ENCODE measurements at regions not wholly inside any gene's neighbourhood (a gene's known extent, or its start where the extent isn't known, plus 50 kb on each side); places are given as distances from the start of the nearest gene placed in this dataset.
"Not testable (repeated sequence)": the region's sequence is repeated elsewhere in the genome, so short reads cannot be mapped to it uniquely, and the experiment has no call there.

GRCh38 chr7:116342125-116342524 lies 131.8 kb downstream of the TES start:
- FAIRE-seq, result no peak

- FAIRE-seq, result no peak
Measured at GRCh38 chr7:116347151-116347832, 137.0 kb downstream of the TES start.

GRCh38 chr7:116348346-116348745 lies 138.0 kb downstream of the TES start:
- no peak for FAIRE-seq

GRCh38 chr7:116351966-116352365 lies 141.6 kb downstream of the TES start:
- no peak for FAIRE-seq

- no peak for FAIRE-seq
Measured at GRCh38 chr7:116353647-116354046, 143.3 kb downstream of the TES start.

GRCh38 chr7:116354171-116354545 lies 143.8 kb downstream of the TES start:
- no peak for FAIRE-seq

GRCh38 chr7:116354546-116355423 lies 144.4 kb downstream of the TES start:
- FAIRE-seq, result no peak

- FAIRE-seq, result no peak
Measured at GRCh38 chr7:116355424-116355765, 144.1 kb upstream of the CAV2 start.

- FAIRE-seq, result no peak
Measured at GRCh38 chr7:116356333-116356965, 143.1 kb upstream of the CAV2 start.

- FAIRE-seq, result no peak
Measured at GRCh38 chr7:116356979-116357378, 142.6 kb upstream of the CAV2 start.

- FAIRE-seq, result no peak
Measured at GRCh38 chr7:116357781-116358670, 141.5 kb upstream of the CAV2 start.

GRCh38 chr7:116361767-116362166 lies 137.8 kb upstream of the CAV2 start:
- no peak for FAIRE-seq

- no peak for FAIRE-seq
Measured at GRCh38 chr7:116363637-116364432, 135.7 kb upstream of the CAV2 start.

GRCh38 chr7:116364469-116364868 lies 135.1 kb upstream of the CAV2 start:
- FAIRE-seq, result no peak

- no peak for FAIRE-seq
Measured at GRCh38 chr7:116365797-116366196, 133.7 kb upstream of the CAV2 start.

- FAIRE-seq, result no peak
Measured at GRCh38 chr7:116367171-116367813, 132.2 kb upstream of the CAV2 start.

- FAIRE-seq, result no peak
Measured at GRCh38 chr7:116368965-116369364, 130.6 kb upstream of the CAV2 start.

GRCh38 chr7:116371536-116371935 lies 128.0 kb upstream of the CAV2 start:
- FAIRE-seq, result not testable (repeated sequence)

GRCh38 chr7:116373229-116373628 lies 126.3 kb upstream of the CAV2 start:
- not testable (repeated sequence) for FAIRE-seq

- no peak for FAIRE-seq
Measured at GRCh38 chr7:116377721-116378120, 121.8 kb upstream of the CAV2 start.

GRCh38 chr7:116380025-116380424 lies 119.5 kb upstream of the CAV2 start:
- no peak for FAIRE-seq
